MM.1S (cell line): ENCODE measurements at regions not wholly inside any gene's neighbourhood (a gene's known extent, or its start where the extent isn't known, plus 50 kb on each side); places are given as distances from the start of the nearest gene placed in this dataset.

ENCODE experiments used
- DNase-seq: peaks from one replicate; pipeline ENCODE4 v3.0.0-alpha.2; 2015
- H2AFZ ChIP-seq: fragments of 300-600 bp; sonication (generic); 2 replicates; pipeline ENCODE4 v1.6.0; 2016; ENCODE audit warnings: antibody characterized with exemption, low read length
- H3F3A ChIP-seq: fragments of 300-600 bp; sonication (generic); 2 replicates; pipeline ENCODE4 v1.6.1; 2016; ENCODE audit warnings: mild to moderate bottlenecking, antibody characterized with exemption, low read length, moderate library complexity, mixed read lengths; ENCODE audit not compliant: insufficient read depth
- H3K27ac ChIP-seq: fragments of 300-600 bp; sonication (generic); 2 replicates; pipeline ENCODE4 v1.5.1; 2016; ENCODE audit warnings: mild to moderate bottlenecking, low read length
- H3K27me3 ChIP-seq: fragments of 300-600 bp; sonication (generic); replicated peaks from 2 replicates; pipeline ENCODE4 v1.6.0; 2016; ENCODE audit warnings: low read length; ENCODE audit not compliant: insufficient read depth
- H3K36me3 ChIP-seq: fragments of 300-600 bp; sonication (generic); replicated peaks from 2 replicates; pipeline ENCODE4 v1.6.1; 2016; ENCODE audit warnings: mild to moderate bottlenecking, low read length, mixed read lengths; ENCODE audit not compliant: insufficient read depth
- H3K4me1 ChIP-seq: fragments of 300-600 bp; sonication (generic); 2 replicates; pipeline ENCODE4 v1.6.1; 2016; ENCODE audit warnings: low read length, mixed read lengths
- H3K4me2 ChIP-seq: fragments of 300-600 bp; sonication (generic); 2 replicates; pipeline ENCODE4 v1.6.0; 2016; ENCODE audit warnings: low read depth, low read length
- H3K4me3 ChIP-seq: fragments of 300-600 bp; sonication (generic); 2 replicates; pipeline ENCODE4 v1.5.1; 2016; ENCODE audit warnings: low read length, mixed read lengths
- H3K79me2 ChIP-seq: fragments of 300-600 bp; sonication (generic); 2 replicates; pipeline ENCODE4 v1.6.1; 2016; ENCODE audit warnings: mixed run types, low read length, mixed read lengths
- H3K9ac ChIP-seq: fragments of 300-600 bp; sonication (generic); 2 replicates; pipeline ENCODE4 v1.6.1; 2016; ENCODE audit warnings: low read length, mixed read lengths
- H3K9me2 ChIP-seq: fragments of 300-600 bp; sonication (generic); replicated peaks from 2 replicates; pipeline ENCODE4 v1.6.1; 2016; ENCODE audit warnings: mild to moderate bottlenecking, low read length, mixed read lengths; ENCODE audit not compliant: insufficient read depth
- H3K9me3 ChIP-seq: fragments of 300-600 bp; sonication (generic); replicated peaks from 2 replicates; pipeline ENCODE4 v1.6.1; 2016; ENCODE audit warnings: mild to moderate bottlenecking, low read length, mixed read lengths; ENCODE audit not compliant: insufficient read depth
- H4K20me1 ChIP-seq: fragments of 300-600 bp; sonication (generic); 2 replicates; pipeline ENCODE4 v1.6.1; 2016; ENCODE audit warnings: mild to moderate bottlenecking, low read length, moderate library complexity, mixed read lengths; ENCODE audit not compliant: insufficient read depth
- EZH2 ChIP-seq: fragments of 300-600 bp; sonication (generic); optimal IDR thresholded peaks from 2 replicates; pipeline ENCODE3; 2017; ENCODE audit warnings: low read depth, mild to moderate bottlenecking, antibody characterized with exemption, low read length, mixed read lengths
- EZH2phosphoT487 ChIP-seq: fragments of 300-600 bp; sonication (generic); IDR thresholded peaks from 2 replicates; pipeline ENCODE4 v1.6.1; 2018; ENCODE audit warnings: antibody characterized with exemption, low read length
- TF ChIP-seq, protein P1 (sequence below): fragments of 300-600 bp; sonication (generic); IDR thresholded peaks from 2 replicates; pipeline ENCODE4 v1.5.1; 2016; ENCODE audit warnings: antibody characterized with exemption, low read length, mixed read lengths

- TF ChIP-seq EZH2 (no peak), EZH2phosphoT487 (no peak)
- TF ChIP-seq, protein P1, sequence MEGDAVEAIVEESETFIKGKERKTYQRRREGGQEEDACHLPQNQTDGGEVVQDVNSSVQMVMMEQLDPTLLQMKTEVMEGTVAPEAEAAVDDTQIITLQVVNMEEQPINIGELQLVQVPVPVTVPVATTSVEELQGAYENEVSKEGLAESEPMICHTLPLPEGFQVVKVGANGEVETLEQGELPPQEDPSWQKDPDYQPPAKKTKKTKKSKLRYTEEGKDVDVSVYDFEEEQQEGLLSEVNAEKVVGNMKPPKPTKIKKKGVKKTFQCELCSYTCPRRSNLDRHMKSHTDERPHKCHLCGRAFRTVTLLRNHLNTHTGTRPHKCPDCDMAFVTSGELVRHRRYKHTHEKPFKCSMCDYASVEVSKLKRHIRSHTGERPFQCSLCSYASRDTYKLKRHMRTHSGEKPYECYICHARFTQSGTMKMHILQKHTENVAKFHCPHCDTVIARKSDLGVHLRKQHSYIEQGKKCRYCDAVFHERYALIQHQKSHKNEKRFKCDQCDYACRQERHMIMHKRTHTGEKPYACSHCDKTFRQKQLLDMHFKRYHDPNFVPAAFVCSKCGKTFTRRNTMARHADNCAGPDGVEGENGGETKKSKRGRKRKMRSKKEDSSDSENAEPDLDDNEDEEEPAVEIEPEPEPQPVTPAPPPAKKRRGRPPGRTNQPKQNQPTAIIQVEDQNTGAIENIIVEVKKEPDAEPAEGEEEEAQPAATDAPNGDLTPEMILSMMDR, result no peak
- no peak overlapping the region for H2AFZ ChIP-seq
- DNase-seq, result no peak
- no peaks in the 10 kb centered on the region for H3K27me3 ChIP-seq
- H4K20me1 ChIP-seq, result no peaks in the 10 kb centered on the region
- no peaks in the 10 kb centered on the region for H3K4me1 ChIP-seq
- H3K4me2 ChIP-seq, result no peak overlapping the region
- H3K27ac ChIP-seq, result no peak overlapping the region
- H3K36me3 ChIP-seq, result no peaks in the 10 kb centered on the region
- no peaks in the 10 kb centered on the region for H3F3A ChIP-seq
- H3K9me3 ChIP-seq, result no peaks in the 10 kb centered on the region
- H3K79me2 ChIP-seq, result no peaks in the 10 kb centered on the region
- no peaks in the 10 kb centered on the region for H3K9me2 ChIP-seq
- H3K4me3 ChIP-seq, result no peak overlapping the region
- no peak overlapping the region for H3K9ac ChIP-seq
Observed at GRCh38 chr5:89973516-89973915, 436.0 kb downstream of the CETN3 start.

GRCh38 chr5:89972901-89973300 is 436.7 kb downstream of the CETN3 start:
- H3K27me3 ChIP-seq, result no peaks in the 10 kb centered on the region
- no peaks in the 10 kb centered on the region for H3K9me2 ChIP-seq
- H3K79me2 ChIP-seq, result no peaks in the 10 kb centered on the region
- no peak overlapping the region for H3K4me3 ChIP-seq
- H3F3A ChIP-seq, result no peaks in the 10 kb centered on the region
- no peaks in the 10 kb centered on the region for H4K20me1 ChIP-seq
- TF ChIP-seq EZH2phosphoT487, result no peak
- TF ChIP-seq, protein P1, result no peak
- no peak overlapping the region for H2AFZ ChIP-seq
- H3K9me3 ChIP-seq, result no peaks in the 10 kb centered on the region
- H3K36me3 ChIP-seq, result no peaks in the 10 kb centered on the region
- H3K4me1 ChIP-seq, result no peaks in the 10 kb centered on the region
- no peak overlapping the region for H3K4me2 ChIP-seq
- DNase-seq, result no peak
- no peak overlapping the region for H3K27ac ChIP-seq
- H3K9ac ChIP-seq, result no peak overlapping the region

GRCh38 chr5:89968958-89969381 is 440.6 kb downstream of the CETN3 start:
- H4K20me1 ChIP-seq, result no peaks in the 10 kb centered on the region
- H3K9ac ChIP-seq, result no peak overlapping the region
- no peaks in the 10 kb centered on the region for H3K4me1 ChIP-seq
- no peak overlapping the region for H2AFZ ChIP-seq
- H3K4me2 ChIP-seq, result no peak overlapping the region
- no peaks in the 10 kb centered on the region for H3K9me3 ChIP-seq
- no peak overlapping the region for H3K4me3 ChIP-seq
- TF ChIP-seq EZH2, result no peak
- TF ChIP-seq, protein P1, result no peak
- TF ChIP-seq EZH2phosphoT487, result no peak
- no peaks in the 10 kb centered on the region for H3F3A ChIP-seq
- H3K27ac ChIP-seq, result no peak overlapping the region
- no peak for DNase-seq
- H3K36me3 ChIP-seq, result no peaks in the 10 kb centered on the region
- H3K9me2 ChIP-seq, result no peaks in the 10 kb centered on the region
- no peaks in the 10 kb centered on the region for H3K79me2 ChIP-seq
- no peaks in the 10 kb centered on the region for H3K27me3 ChIP-seq
